ENCODE measurements at regions not wholly inside any gene's neighbourhood (a gene's known extent, or its start where the extent isn't known, plus 50 kb on each side); places are given as distances from the start of the nearest gene placed in this dataset.

GRCh38 chr10:113381416-113381815, 171.4 kb upstream of the HABP2 start:
- TF ChIP-seq EZH2 (IDR thresholded peaks at IDR 0.05; ENCODE audit: borderline replicate concordance, low read length) (no peak), CTCF (IDR thresholded peaks at IDR 0.05; ENCODE audit: low read length) (no peak)

Data from OCI-LY1 (cell line).